H7 (cell line): ENCODE measurements at regions not wholly inside any gene's neighbourhood (a gene's known extent, or its start where the extent isn't known, plus 50 kb on each side); places are given as distances from the start of the nearest gene placed in this dataset.
"Not testable (repeated sequence)": the region's sequence is repeated elsewhere in the genome, so short reads cannot be mapped to it uniquely, and the experiment has no call there.

ENCODE experiments used
- DNase-seq: peaks from one replicate; pipeline ENCODE4 v3.0.0; 2012
- H3K27me3 ChIP-seq: 2 replicates; pipeline ENCODE4 v1.6.0; 2011; ENCODE audit warnings: mild to moderate bottlenecking, low read length; ENCODE audit not compliant: control insufficient read depth, insufficient read depth
- H3K36me3 ChIP-seq: replicated peaks from 2 replicates; pipeline ENCODE4 v1.5.1; 2011; ENCODE audit warnings: low read length; ENCODE audit not compliant: control insufficient read depth, insufficient read depth
- H3K4me3 ChIP-seq: 2 replicates; pipeline ENCODE4 v1.5.1; 2011; ENCODE audit warnings: low read depth, mild to moderate bottlenecking, control low read depth, low read length, moderate library complexity; ENCODE audit not compliant: insufficient read depth

- not testable (repeated sequence) for DNase-seq, H3K4me3 ChIP-seq, H3K27me3 ChIP-seq, H3K36me3 ChIP-seq
Observed at GRCh38 chr16:88271776-88272175, 111.0 kb upstream of the ZNF469 start.

GRCh38 chr16:88272437-88272836 is 110.3 kb upstream of the ZNF469 start:
- not testable (repeated sequence) for H3K4me3 ChIP-seq, H3K27me3 ChIP-seq, DNase-seq, H3K36me3 ChIP-seq

DNA sequence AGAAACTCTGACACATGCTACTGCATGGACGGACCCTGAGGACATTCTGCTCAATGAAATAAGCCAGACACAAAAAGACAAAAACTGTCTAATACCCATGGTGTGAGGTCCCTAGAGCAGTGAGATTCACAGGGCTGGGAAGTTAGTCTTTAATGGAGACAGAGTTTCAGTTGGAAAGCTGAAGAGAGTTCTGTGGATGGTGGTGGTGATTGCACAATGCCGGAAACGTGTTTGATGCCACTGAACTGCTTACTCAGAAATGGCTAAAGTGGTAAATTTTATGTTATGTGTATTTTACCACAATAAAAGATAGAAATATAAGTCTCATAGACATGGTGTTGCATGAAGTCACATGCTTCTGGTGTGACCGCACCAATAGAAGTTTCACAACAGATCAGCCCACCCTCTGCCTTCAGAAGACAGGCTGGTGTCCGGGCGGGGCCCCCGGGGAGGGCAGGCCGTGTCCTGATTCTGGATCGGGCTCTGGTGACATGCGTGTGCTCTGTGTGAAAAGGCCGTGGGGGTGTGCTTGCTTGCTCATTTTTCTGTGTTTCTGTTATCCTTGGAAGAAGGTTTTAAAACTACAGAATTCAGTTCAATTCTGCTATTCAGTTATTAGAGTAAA is 108.5 kb upstream of the ZNF469 start:
- H3K4me3 ChIP-seq, H3K27me3 ChIP-seq, H3K36me3 ChIP-seq, DNase-seq: not testable (repeated sequence)

- no peak overlapping the region for H3K4me3 ChIP-seq
- no peaks in the 10 kb centered on the region for H3K36me3 ChIP-seq
- no peaks in the 10 kb centered on the region for H3K27me3 ChIP-seq
- peak; percentile 21 for DNase-seq
Observed at GRCh38 chr16:88274847-88275246, 107.9 kb upstream of the ZNF469 start.

DNA sequence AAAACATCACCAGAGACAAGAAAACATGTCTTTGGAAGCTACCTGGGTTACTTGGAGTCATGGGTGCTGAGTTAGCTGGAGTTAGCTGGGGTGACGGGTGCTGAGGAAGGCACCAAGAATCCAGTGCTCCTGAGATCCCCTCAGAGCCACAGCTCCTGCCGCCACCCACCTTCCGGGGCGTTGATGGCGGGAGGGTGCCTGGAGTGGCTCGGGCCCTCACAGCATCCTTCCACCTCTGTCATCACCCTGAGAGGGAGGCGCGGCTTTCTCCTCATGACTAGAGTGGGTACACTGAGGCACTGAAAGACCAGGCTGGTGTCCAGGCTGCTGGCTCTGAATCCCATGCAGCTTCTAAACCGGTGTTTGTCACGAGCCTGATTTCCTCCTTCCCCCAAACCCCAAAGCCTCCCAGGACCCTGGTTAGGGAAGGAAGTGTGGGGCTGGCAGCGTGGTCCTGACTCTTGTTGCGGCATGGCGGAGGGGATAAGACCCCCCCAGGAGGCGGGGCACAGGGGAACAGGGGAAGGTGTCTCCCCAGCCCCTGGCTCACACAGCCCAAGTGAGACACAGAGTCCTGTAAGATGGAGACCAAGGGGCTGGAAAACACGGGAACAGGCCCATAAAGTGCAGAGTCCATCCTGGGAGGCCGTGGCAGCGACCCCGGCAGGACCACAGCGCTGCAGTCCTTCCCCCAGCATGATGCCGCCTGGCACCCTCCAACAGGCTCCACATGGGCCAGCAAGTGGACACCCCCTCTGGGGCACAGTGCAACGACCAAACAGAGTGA is 107.2 kb upstream of the ZNF469 start:
- H3K4me3 ChIP-seq, DNase-seq, H3K36me3 ChIP-seq, H3K27me3 ChIP-seq: not testable (repeated sequence)

DNA sequence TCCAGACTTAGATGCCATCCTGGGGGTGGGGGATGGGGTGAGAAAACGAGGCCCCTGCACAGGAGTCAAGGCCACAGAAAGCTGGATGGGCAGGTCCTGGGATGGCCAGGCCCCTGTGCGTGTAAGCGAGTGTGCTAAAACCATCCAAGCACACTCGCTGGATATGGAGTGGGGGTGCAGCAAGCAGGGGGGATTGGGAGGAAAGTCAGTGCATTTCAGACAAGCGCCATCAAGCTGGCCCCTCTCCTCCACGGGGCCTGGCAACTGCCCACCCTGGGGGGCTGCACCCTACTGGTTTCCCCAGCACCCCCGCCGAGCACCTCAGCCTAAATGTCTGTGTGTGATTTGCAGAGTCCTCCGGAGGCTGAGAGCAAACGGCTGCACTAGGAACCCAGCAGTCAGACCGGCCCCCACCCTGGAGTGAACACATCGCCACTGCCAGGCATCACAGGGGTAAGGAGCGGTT is 106.6 kb upstream of the ZNF469 start:
- not testable (repeated sequence) for H3K4me3 ChIP-seq, H3K27me3 ChIP-seq, DNase-seq, H3K36me3 ChIP-seq

GRCh38 chr16:88276591-88276990 is 106.2 kb upstream of the ZNF469 start:
- Histone ChIP-seq H3K36me3 (no peaks in the 10 kb centered on the region), H3K4me3 (no peak overlapping the region), H3K27me3 (no peaks in the 10 kb centered on the region)
- DNase-seq, result no peak

DNA sequence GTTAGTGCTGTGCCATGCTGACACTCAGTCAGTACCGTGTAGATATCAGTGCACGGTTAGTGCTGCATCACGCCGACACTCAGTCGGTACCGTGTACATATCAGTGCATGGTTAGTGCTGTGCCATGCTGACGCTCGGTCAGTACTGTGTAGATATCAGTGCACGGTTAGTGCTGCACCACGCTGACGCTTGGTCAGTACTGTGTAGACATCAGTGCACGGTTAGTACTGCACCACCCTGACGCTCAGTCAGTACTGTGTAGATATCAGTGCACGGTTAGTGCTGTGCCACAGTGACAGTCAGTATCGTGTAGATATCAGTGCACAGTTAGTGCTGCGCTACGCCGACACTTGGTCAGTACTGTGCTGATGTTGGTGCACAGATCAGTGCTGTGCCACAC is 102.8 kb upstream of the ZNF469 start:
- Histone ChIP-seq H3K27me3 (no peaks in the 10 kb centered on the region), H3K36me3 (no peaks in the 10 kb centered on the region), H3K4me3 (no peak overlapping the region)
- DNase-seq, result no peak

DNA sequence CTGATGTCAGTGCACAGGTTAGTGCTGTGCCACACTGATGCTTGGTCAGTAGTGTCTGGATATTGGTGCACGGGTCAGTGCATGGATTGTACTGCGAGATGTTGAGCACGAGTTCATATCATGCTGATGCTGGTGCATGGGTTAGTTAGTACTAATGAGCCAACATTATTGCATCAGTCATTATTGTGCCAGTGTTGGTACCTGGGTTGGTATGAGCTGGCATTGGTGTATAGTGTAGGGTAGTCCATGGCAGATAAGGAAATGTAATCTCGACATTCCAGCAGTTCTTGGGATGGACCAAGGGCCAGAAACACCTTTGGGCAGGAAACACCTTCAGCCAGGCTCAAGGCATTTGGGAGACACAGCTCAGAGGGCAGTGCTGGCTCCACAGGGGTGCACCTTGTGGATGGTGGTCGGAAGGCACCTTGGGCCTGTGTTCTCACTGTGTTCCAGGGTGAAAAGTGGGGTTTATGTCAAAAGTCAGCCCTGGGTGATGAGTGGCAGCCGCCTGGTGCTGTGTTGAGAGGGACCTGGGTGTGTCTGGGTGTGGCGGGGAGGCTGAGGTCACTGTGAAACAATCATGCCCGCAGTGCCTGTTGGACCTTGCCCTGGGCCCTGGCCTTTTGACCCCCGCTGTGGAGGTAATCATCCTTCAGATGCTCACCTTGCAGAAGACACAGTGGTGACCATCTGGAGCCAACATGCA is 100.7 kb upstream of the ZNF469 start:
- DNase-seq, result no peak
- Histone ChIP-seq H3K27me3 (no peaks in the 10 kb centered on the region), H3K36me3 (no peaks in the 10 kb centered on the region), H3K4me3 (no peak overlapping the region)

DNA sequence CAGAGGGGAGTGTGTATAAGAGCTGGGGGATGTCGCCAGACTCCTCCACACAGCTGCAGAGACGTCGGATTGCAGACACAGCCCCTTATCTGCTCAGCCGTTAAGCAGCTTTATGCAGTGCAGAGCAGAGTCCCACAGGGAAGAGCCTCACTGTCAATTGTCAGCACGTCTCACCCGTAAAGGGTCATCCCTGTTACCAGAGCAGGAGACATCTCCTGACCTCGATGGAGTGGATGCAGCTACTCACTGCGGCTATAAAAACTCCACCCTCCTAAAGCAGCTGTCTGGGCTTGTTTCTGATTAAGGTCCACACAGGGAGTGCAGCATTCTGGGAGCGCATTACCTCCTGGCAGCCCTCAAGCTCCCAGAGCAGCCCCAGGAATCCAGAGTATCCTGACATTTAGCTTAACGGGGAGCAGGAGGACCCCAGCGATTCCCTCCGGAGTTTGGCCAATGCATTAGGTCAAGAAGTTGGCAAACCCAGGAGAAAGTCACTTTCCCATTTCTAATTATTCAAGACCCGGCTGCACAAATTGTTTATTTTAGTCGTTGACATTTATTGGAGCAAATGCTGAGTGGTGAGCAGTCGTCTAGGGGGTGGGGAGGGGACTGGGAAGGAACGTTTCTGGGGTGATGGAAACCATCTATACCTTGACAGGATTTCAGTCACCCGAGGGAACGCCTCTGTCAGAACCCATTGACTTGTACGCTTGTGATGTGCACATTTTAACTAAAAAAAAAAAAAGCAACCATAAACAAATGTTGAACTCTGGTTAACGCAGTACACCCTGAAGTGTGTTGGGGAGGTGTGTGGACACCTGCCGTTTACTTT is 100.0 kb upstream of the ZNF469 start:
- Histone ChIP-seq H3K4me3 (no peak overlapping the region), H3K27me3 (no peaks in the 10 kb centered on the region), H3K36me3 (no peaks in the 10 kb centered on the region)
- DNase-seq, result no peak

DNA sequence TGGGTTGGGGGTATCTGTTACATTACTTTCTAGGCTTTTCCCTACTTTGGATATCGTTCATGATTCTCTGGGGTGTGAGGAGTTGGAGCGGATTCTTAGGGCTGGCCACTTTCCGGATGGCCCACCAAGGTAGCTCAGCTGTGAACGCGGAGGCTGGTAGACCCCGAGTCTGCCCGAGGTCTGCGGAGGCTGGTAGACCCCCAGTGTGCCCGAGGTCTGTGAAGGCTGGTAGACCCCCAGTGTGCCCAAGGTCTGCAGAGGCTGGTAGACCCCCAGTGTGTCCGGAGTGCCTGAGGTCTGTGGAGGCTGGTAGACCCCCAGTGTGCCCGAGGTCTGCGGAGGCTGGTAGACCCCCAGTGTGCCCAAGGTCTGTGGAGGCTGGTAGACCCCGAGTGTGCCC is 99.2 kb upstream of the ZNF469 start:
- H3K36me3 ChIP-seq, result no peaks in the 10 kb centered on the region
- no peak overlapping the region for H3K4me3 ChIP-seq
- no peaks in the 10 kb centered on the region for H3K27me3 ChIP-seq
- no peak for DNase-seq

DNA sequence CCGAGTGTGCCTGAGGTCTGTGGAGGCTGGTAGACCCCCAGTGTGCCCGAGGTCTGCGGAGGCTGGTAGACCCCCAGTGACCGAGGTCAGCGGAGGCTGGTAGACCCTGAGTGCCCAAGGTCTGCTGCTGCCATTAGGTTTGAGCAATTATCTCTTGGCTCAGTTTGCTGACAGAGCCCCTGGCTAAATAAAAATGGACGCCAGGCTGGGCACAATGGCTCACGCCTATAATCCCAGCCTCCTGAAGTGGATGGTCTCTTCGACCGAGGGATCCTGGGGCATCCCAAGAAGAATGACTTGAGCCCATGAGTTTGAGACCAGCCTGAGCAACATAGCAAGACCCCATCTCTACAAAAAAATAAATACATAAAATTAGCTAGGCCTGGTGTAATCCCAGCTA is 98.7 kb upstream of the ZNF469 start:
- H3K36me3 ChIP-seq, result no peaks in the 10 kb centered on the region
- H3K4me3 ChIP-seq, result no peak overlapping the region
- no peaks in the 10 kb centered on the region for H3K27me3 ChIP-seq
- DNase-seq, result no peak

DNA sequence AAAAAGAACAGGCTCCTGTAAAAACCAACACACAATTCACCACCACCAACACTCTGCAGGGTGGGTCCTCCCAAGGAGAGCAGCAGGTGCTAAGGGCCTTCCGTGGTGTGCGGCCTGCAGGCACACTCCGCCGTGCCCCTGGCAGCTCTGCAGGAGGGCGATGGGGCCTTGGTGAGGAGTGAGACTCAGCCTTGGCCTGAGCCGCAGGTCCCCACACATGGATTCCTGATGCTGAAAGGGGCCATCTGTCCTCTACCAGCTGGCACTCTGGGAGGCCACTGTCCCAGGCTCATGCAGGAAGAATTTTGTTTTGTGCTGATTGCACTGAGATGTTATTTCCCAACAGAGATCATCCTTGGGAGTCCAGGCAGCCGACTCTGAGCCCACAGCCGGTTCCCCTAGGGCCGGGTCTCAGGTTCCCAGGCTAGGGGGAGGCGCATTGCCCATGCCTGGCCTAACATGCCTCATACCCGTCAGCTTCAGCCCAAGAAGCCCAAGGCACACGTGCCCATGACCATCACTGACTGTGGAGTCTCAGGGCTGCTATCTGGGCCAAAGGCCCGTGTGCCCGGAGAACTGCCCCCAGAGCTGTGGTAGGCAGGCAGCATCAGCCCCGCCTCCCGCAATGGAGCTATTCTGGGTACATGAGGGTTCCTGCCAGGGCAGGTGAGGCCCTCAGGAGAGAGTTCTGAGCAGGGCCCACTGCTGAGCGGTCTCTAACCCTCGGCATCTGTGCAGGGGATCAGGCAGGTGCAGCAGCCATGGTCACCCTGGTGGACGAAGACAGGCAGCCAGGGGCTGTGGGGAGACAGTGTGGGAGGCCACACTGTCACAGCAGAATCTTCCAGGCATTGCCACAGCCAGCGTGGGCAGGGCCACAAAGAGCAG is 97.9 kb upstream of the ZNF469 start:
- H3K36me3 ChIP-seq, result no peaks in the 10 kb centered on the region
- peak; percentile 34 for DNase-seq
- H3K4me3 ChIP-seq, result no peak overlapping the region
- H3K27me3 ChIP-seq, result no peaks in the 10 kb centered on the region

DNA sequence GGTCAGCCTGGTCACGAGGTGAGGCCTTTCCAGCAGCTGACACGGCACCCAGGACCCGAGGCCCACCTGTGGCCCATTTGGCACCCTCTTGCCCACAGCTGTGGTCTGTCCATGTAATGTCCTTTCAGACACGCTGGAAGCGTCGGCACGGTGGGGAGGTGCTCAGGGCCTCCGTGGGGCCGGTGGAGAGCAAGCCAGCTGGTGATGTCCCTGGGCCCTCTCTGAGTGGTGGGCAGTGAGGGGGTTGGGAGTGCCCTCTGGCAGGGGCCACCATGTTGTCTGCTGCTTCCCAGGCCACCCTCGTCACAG is 97.3 kb upstream of the ZNF469 start:
- H3K4me3 ChIP-seq, result no peak overlapping the region
- H3K27me3 ChIP-seq, result no peaks in the 10 kb centered on the region
- DNase-seq, result no peak
- H3K36me3 ChIP-seq, result no peaks in the 10 kb centered on the region
